ENCODE measurements at regions not wholly inside any gene's neighbourhood (a gene's known extent, or its start where the extent isn't known, plus 50 kb on each side); places are given as distances from the start of the nearest gene placed in this dataset.

DNA sequence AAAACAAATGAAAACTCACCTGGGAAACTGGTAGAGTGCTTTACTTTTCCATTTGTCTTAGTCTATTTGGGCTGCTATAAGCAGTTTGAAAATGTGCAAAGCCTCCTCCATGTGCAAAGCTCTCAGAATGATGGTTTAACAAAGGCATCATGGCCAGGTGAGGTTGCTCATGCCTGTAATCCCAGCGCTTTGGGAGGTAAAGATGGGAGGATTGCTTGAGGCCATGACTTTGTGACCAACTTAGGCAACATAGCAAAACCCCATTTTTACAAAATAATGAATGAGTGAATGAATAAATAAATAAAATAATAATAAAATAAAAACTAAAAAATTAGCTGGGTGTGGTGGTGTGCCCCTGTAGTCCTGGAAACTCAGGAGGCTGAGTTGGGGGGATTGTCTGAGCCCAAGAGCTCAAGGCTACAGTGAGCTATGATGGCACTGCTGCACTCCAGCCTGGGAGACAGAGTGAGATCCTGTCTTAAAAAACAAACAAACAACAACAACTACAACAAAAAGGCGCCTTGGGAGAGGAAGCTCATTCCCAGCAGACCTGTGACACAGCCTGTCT is 71.8 kb downstream of the MYCN start:
- no peaks in the 10 kb centered on the region for H3K4me1 ChIP-seq (ENCODE audit: insufficient read depth, low read length)
- peaks cover 7% of the 10 kb centered on the region for H3K27me3 ChIP-seq (ENCODE audit: insufficient read depth, low read length)
- H3K4me3 ChIP-seq (ENCODE audit: low read length), result no peak overlapping the region
- H3K9me3 ChIP-seq (ENCODE audit: low read depth, low read length), result no peaks in the 10 kb centered on the region

GRCh38 chr2:16011621-16011960 is 71.2 kb downstream of the MYCN start:
- no peak overlapping the region for H3K4me3 ChIP-seq (ENCODE audit: low read length)
- no peaks in the 10 kb centered on the region for H3K9me3 ChIP-seq (ENCODE audit: low read depth, low read length)
- peaks cover 3% of the 10 kb centered on the region for H3K4me1 ChIP-seq (ENCODE audit: insufficient read depth, low read length)
- peaks cover 7% of the 10 kb centered on the region for H3K27me3 ChIP-seq (ENCODE audit: insufficient read depth, low read length)

DNA sequence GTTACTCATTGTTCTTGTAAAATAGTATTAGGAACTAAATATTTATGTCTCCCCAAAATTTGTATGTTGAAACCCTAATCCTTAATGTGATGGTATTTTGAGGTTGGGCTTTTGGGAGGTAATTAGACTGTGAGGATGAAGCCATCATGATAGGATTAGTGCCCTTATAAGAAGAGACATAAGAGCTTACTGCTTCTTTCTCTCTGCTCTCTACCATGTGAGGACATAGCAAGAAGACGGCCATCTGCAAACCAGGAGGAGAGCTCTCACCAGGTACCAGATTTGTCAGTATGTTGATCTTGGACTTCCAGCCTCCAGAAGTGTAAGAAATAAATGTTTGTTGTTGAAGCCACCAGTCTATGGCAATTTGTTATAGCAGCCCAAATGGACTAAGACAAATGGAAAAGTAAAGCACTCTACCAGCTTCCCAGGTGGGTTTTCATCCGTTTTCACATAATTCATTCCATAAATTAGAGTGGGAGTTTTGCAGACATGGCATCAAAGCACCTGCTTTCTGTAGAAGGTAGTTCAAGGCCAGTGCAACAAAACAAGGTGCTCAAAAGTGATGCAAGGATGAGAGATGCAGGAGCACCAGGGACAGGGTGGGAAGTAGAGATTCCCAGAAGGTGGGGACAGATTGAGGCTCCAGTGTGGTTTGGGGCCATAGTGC is 70.7 kb downstream of the MYCN start:
- peaks cover 8% of the 10 kb centered on the region for H3K4me1 ChIP-seq (ENCODE audit: insufficient read depth, low read length)

GRCh38 chr2:16010011-16010410 is 69.7 kb downstream of the MYCN start:
- H3K9me3 ChIP-seq (ENCODE audit: low read depth, low read length), result no peaks in the 10 kb centered on the region
- H3K27me3 ChIP-seq (ENCODE audit: insufficient read depth, low read length), result peaks cover 7% of the 10 kb centered on the region
- H3K4me3 ChIP-seq (ENCODE audit: low read length), result no peak overlapping the region
- peaks cover 16% of the 10 kb centered on the region for H3K4me1 ChIP-seq (ENCODE audit: insufficient read depth, low read length)

More for the DNA sequence above, 70.7 kb downstream of the MYCN start:
- Histone ChIP-seq H3K27me3 (ENCODE audit: insufficient read depth, low read length) (peaks cover 7% of the 10 kb centered on the region), H3K4me3 (ENCODE audit: low read length) (no peak overlapping the region), H3K9me3 (ENCODE audit: low read depth, low read length) (no peaks in the 10 kb centered on the region)

GRCh38 chr2:16009560-16009959 is 69.2 kb downstream of the MYCN start:
- peaks cover 7% of the 10 kb centered on the region for H3K27me3 ChIP-seq (ENCODE audit: insufficient read depth, low read length)
- no peak overlapping the region for H3K4me3 ChIP-seq (ENCODE audit: low read length)
- peaks cover 16% of the 10 kb centered on the region for H3K4me1 ChIP-seq (ENCODE audit: insufficient read depth, low read length)
- no peaks in the 10 kb centered on the region for H3K9me3 ChIP-seq (ENCODE audit: low read depth, low read length)

GRCh38 chr2:16008856-16009255 is 68.5 kb downstream of the MYCN start:
- H3K4me1 ChIP-seq (ENCODE audit: insufficient read depth, low read length), result peaks cover 16% of the 10 kb centered on the region
- no peaks in the 10 kb centered on the region for H3K9me3 ChIP-seq (ENCODE audit: low read depth, low read length)
- peaks cover 7% of the 10 kb centered on the region for H3K27me3 ChIP-seq (ENCODE audit: insufficient read depth, low read length)
- H3K4me3 ChIP-seq (ENCODE audit: low read length), result no peak overlapping the region

DNA sequence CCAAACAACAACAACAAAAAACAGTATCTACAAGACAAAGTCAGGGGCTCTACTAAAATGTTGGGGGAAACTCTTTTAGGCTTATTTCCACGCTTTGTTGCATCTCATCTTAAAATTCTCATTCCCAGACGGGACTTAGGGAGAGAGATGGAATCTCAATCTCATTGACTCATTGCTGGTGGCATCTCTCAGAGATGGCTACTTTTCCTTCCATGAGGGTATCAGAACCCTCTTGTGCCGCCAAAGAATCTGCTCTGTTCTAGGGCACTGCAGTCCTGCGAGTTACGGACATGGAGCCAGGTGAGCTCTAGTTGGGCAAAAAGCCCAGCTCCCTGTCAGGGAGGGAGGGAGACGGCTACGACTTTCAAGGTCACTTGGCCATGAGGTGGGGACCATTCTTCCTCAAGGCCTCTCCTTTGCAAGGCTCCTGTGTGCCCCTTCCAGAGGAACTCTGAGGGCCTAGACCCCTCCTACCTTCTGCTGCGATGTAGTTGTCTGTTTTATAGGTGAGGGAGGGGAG is 68.0 kb downstream of the MYCN start:
- Histone ChIP-seq H3K4me3 (ENCODE audit: low read length) (no peak overlapping the region), H3K27me3 (ENCODE audit: insufficient read depth, low read length) (peaks cover 7% of the 10 kb centered on the region), H3K4me1 (ENCODE audit: insufficient read depth, low read length) (peaks cover 16% of the 10 kb centered on the region), H3K9me3 (ENCODE audit: low read depth, low read length) (no peaks in the 10 kb centered on the region)

DNA sequence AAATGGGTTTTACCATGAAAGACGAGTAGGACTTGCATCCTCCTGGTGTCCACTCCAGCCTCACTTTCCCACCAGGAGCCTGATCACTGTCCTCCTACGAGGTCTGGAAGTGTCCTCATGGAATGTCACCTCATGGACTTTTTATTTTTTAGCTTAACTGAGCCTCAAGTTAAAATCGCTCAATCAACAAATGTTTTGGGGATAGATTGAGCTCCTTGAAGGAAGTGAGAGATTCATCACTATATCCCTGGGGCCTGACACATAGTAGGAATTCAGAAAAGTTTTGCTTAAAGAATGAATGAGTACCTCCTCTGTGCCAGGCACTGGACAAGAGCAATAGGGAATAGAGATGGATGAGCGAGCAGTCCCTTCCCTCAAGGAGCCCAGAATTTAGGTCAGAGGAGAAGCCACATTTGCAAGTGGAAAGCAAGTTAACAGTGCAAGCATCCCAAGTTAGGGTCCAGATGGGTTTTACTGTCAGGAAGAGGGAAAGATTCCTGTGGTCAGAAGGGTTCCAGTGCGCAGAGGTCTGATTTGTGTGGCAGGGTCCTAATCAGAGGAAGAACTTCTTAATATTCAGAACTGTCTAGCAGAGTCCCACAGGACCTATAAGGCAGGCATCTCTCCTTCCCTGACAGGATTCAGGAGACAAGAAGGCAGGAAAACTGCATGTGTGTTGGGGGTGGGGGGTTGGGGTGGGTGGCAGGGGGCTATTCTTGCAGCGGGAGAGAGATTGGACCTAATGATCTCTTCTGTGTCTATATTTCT is 67.0 kb downstream of the MYCN start:
- no peaks in the 10 kb centered on the region for H3K9me3 ChIP-seq (ENCODE audit: low read depth, low read length)
- H3K27me3 ChIP-seq (ENCODE audit: insufficient read depth, low read length), result peaks cover under 1% of the 10 kb centered on the region
- no peak overlapping the region for H3K4me3 ChIP-seq (ENCODE audit: low read length)
- peaks cover 16% of the 10 kb centered on the region for H3K4me1 ChIP-seq (ENCODE audit: insufficient read depth, low read length)

- no peaks in the 10 kb centered on the region for H3K27me3 ChIP-seq (ENCODE audit: insufficient read depth, low read length)
- H3K9me3 ChIP-seq (ENCODE audit: low read depth, low read length), result no peaks in the 10 kb centered on the region
- H3K4me1 ChIP-seq (ENCODE audit: insufficient read depth, low read length), result peaks cover 16% of the 10 kb centered on the region
- H3K4me3 ChIP-seq (ENCODE audit: low read length), result no peak overlapping the region
Measured at GRCh38 chr2:16006537-16007166, 66.3 kb downstream of the MYCN start.

DNA sequence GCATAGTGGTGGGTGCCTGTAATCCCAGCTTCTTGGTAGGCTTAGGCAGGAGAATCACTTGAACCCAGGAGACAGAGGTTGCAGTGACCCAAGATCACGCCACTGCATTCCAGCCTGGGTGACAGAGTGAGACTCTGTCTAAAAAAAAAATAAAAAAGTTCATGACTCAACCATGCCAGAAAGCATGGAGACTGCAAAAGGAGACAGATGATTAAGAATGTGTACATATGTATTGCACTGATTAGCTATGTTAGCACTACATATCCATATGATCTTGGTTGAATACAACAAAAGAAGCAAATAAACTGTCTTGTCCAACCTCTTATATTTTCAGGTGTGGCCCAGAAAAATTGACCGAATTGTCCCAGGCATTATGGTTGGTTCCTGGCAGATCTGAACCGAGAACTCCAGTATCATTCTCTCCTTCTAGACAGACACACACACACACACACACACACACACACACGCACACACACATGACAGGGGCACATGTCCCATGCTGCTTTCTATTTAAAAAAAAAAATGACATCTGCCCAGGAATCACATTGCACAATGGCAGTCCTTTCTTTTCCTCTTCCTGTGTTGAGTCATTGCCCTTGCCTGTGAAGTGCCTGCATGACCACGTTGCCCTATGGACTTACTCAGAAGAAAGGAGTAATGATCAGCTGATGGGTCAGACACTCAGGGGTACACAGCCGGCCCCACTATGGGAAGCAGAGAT is 65.6 kb downstream of the MYCN start:
- H3K4me3 ChIP-seq (ENCODE audit: low read length), result no peak overlapping the region
- H3K4me1 ChIP-seq (ENCODE audit: insufficient read depth, low read length), result peaks cover 16% of the 10 kb centered on the region
- no peaks in the 10 kb centered on the region for H3K9me3 ChIP-seq (ENCODE audit: low read depth, low read length)
- no peaks in the 10 kb centered on the region for H3K27me3 ChIP-seq (ENCODE audit: insufficient read depth, low read length)

DNA sequence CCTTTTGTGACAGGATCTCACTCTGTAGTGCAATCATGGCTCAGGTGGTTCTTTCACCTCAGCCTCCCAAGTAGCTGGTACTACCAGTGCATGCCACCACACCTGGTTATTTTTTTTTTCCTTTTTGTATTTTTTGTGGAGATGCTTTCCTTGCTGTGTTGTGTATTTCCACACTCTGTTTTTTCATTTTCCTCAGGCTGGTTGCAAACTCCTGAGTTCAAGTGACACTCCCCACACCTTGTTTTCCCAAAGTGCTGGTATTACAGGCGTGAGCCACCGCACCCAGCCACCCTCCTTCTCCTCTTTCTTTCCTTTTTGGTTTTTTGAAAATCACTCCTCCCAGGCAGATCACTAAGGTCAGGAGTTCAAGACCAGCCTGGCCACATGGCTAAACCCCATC is 65.0 kb downstream of the MYCN start:
- Histone ChIP-seq H3K4me1 (ENCODE audit: insufficient read depth, low read length) (peaks cover 16% of the 10 kb centered on the region), H3K27me3 (ENCODE audit: insufficient read depth, low read length) (no peaks in the 10 kb centered on the region), H3K4me3 (ENCODE audit: low read length) (no peak overlapping the region), H3K9me3 (ENCODE audit: low read depth, low read length) (no peaks in the 10 kb centered on the region)

DNA sequence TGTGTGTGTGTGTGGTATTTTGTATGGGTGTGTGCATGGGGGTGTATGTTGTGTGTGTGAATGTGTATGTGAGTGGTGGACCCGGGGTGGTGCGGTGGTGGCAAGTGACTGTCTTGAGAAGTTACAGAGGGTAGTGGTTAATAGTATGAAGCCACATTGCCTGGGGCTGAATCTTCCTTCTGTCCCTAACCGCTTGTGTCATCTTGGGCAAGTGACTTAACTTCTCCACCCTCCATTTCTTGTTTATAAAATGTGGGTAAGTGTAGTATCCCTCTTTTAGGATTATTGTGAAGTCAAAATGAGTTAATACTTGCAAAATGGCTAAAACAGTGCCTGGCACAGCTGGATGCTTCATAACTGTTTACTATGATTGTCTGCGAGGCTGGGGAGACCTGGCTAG is 63.5 kb downstream of the MYCN start:
- Histone ChIP-seq H3K4me3 (ENCODE audit: low read length) (no peak overlapping the region), H3K27me3 (ENCODE audit: insufficient read depth, low read length) (no peaks in the 10 kb centered on the region), H3K9me3 (ENCODE audit: low read depth, low read length) (no peaks in the 10 kb centered on the region), H3K4me1 (ENCODE audit: insufficient read depth, low read length) (peaks cover 16% of the 10 kb centered on the region)

DNA sequence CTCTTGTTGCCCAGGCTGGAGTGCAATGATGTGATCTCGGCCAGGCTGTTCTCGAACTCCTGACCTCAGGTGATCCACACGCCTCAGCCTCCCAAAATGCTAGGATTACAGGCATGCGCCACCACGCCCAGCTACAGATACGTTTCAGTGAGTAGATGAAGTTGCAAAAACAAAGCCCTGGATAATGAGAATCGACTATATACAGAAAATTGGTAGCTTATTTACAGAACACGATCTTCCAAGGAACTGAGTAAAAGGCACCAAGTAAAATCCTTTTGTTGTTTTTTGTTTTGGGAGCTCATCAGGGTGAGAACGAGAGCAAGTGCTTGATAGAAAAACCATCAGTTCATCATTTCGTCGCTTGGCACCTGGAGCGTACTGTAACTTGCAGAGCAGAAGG is 62.8 kb downstream of the MYCN start:
- Histone ChIP-seq H3K27me3 (ENCODE audit: insufficient read depth, low read length) (no peaks in the 10 kb centered on the region), H3K4me3 (ENCODE audit: low read length) (no peak overlapping the region), H3K4me1 (ENCODE audit: insufficient read depth, low read length) (peaks cover 16% of the 10 kb centered on the region), H3K9me3 (ENCODE audit: low read depth, low read length) (no peaks in the 10 kb centered on the region)

GRCh38 chr2:16002575-16002974 is 62.2 kb downstream of the MYCN start:
- H3K9me3 ChIP-seq (ENCODE audit: low read depth, low read length), result no peaks in the 10 kb centered on the region
- no peaks in the 10 kb centered on the region for H3K27me3 ChIP-seq (ENCODE audit: insufficient read depth, low read length)
- H3K4me1 ChIP-seq (ENCODE audit: insufficient read depth, low read length), result peaks cover 16% of the 10 kb centered on the region
- H3K4me3 ChIP-seq (ENCODE audit: low read length), result no peak overlapping the region

DNA sequence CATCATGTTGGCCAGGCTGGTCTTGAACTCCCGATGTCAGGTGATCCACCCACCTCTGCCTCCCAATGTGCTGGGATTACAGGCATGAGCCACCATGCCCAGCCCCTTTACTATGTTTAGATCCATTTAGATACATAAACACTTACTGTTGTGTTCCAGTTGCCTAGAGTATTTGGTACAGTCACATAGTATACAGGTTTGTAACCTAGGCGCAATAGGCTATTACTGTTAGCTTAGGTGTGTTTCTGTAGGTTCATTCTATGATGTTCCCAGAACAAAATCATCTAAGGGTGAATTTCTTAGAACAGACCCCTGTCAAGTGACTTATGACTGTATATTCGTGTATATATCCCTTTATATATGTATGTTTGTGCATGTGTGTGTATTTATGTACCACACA is 61.8 kb downstream of the MYCN start:
- Histone ChIP-seq H3K27me3 (ENCODE audit: insufficient read depth, low read length) (no peaks in the 10 kb centered on the region), H3K4me3 (ENCODE audit: low read length) (no peak overlapping the region), H3K9me3 (ENCODE audit: low read depth, low read length) (no peaks in the 10 kb centered on the region), H3K4me1 (ENCODE audit: insufficient read depth, low read length) (peaks cover 16% of the 10 kb centered on the region)
